ENCODE measurements at regions not wholly inside any gene's neighbourhood (a gene's known extent, or its start where the extent isn't known, plus 50 kb on each side); places are given as distances from the start of the nearest gene placed in this dataset.

DNA sequence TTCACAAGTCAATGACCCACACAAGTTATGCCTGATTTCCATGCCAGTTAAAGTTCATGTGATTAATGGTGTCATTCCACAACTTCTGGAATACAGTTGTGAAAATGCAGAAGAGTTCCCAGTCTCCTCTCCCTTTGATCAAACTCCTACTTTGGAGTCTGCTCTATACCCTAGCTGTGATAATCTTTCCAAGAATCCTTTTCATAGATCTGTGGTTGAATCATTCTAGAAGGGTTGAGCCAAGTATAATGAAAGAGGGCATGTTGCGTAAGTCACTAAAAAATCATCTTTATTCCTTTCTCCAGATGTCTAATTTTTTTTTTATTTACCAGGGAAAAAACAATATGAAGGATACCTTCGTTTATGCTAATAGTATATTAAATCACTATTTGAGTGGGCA lies 89.7 kb upstream of the CARD18 start:
- TF ChIP-seq POLR2AphosphoS5 (IDR thresholded peaks at IDR 0.05; ENCODE audit: low read depth, low read length) (no peak), SIN3A (IDR thresholded peaks at IDR 0.05; ENCODE audit: borderline replicate concordance, insufficient read depth, low read length) (no peak), TAF1 (IDR thresholded peaks at IDR 0.05; ENCODE audit: borderline replicate concordance, insufficient read depth, low read length) (no peak), FOXP2 (optimal IDR thresholded peaks at IDR 0.05; ENCODE audit: borderline replicate concordance, extremely low read depth, extremely low read length, insufficient read depth) (no peak)
- TF ChIP-seq, protein P1, sequence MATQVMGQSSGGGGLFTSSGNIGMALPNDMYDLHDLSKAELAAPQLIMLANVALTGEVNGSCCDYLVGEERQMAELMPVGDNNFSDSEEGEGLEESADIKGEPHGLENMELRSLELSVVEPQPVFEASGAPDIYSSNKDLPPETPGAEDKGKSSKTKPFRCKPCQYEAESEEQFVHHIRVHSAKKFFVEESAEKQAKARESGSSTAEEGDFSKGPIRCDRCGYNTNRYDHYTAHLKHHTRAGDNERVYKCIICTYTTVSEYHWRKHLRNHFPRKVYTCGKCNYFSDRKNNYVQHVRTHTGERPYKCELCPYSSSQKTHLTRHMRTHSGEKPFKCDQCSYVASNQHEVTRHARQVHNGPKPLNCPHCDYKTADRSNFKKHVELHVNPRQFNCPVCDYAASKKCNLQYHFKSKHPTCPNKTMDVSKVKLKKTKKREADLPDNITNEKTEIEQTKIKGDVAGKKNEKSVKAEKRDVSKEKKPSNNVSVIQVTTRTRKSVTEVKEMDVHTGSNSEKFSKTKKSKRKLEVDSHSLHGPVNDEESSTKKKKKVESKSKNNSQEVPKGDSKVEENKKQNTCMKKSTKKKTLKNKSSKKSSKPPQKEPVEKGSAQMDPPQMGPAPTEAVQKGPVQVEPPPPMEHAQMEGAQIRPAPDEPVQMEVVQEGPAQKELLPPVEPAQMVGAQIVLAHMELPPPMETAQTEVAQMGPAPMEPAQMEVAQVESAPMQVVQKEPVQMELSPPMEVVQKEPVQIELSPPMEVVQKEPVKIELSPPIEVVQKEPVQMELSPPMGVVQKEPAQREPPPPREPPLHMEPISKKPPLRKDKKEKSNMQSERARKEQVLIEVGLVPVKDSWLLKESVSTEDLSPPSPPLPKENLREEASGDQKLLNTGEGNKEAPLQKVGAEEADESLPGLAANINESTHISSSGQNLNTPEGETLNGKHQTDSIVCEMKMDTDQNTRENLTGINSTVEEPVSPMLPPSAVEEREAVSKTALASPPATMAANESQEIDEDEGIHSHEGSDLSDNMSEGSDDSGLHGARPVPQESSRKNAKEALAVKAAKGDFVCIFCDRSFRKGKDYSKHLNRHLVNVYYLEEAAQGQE (IDR thresholded peaks at IDR 0.05; ENCODE audit: insufficient read depth in 1 of 2, low read depth in 2 of 2, low read length in 2 of 2) = no peak

Measured in PFSK-1 (cell line).